ENCODE measurements at regions not wholly inside any gene's neighbourhood (a gene's known extent, or its start where the extent isn't known, plus 50 kb on each side); places are given as distances from the start of the nearest gene placed in this dataset.
"Not testable (repeated sequence)": the region's sequence is repeated elsewhere in the genome, so short reads cannot be mapped to it uniquely, and the experiment has no call there.

DNA sequence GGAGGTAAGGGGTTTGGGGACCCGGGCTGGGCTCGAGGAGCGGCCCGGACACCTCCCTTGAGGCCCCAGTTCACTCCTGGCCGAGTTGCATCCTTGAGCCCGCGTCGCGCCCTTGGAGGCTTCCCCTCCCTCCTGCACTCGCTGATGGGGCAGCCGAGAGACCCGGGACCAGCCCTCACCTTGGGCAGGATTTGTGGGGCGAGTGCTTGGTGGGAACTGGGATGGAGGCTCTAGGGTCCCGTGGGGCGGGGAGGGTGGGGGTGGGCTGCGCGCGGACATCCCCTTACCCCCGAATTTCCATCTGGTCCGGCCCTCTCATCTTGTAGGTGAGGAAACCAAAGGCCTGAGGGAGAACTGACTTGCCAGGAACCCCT lies 134.9 kb upstream of the ERV3-1 start:
- DNase-seq; H3K4me2 ChIP-seq (replicated peaks; ENCODE audit: extremely low read depth, low read length, poor library complexity, severe bottlenecking); H3K27ac Mint-ChIP-seq; H3K36me3 ChIP-seq (replicated peaks in 1 of 2; ENCODE audit: control insufficient read depth in 1 of 2, insufficient read depth in 2 of 2, low read length in 2 of 2); H3K9me3 ChIP-seq (replicated peaks in 1 of 2; ENCODE audit: control insufficient read depth in 1 of 2, insufficient read depth in 1 of 2, low read length in 2 of 2); H3K4me3 ChIP-seq (replicated peaks in 1 of 3; ENCODE audit: low read depth in 2 of 3, low read length in 3 of 3); H3K27ac ChIP-seq (ENCODE audit: low read depth in 1 of 2, low read length in 2 of 2); H3K4me1 Mint-ChIP-seq; intact Hi-C loops (cut with micrococcal nuclease); H3K36me3 Mint-ChIP-seq; H4K20me1 ChIP-seq (ENCODE audit: insufficient read depth, low read length); H3K4me3 Mint-ChIP-seq; H3K4me1 ChIP-seq (ENCODE audit: control insufficient read depth in 1 of 2, insufficient read depth in 2 of 2, low read length in 2 of 2); H3K79me2 ChIP-seq (ENCODE audit: insufficient read depth, low read length); H3K9me3 Mint-ChIP-seq; H2AFZ ChIP-seq (ENCODE audit: insufficient read depth, low read depth, low read length, poor library complexity, severe bottlenecking); H3K9ac ChIP-seq (ENCODE audit: insufficient read depth, low read length, poor library complexity, severe bottlenecking): not testable (repeated sequence)
- peaks cover 2 to 11% of the 10 kb centered on the region in 2 donors for H3K27me3 ChIP-seq (ENCODE audit: control insufficient read depth in 2 of 2, insufficient read depth in 2 of 2, low read length in 2 of 2)
- H3K27me3 Mint-ChIP-seq (ENCODE audit: low read depth in 3 of 3), result peaks cover 2 to 11% (median 9%) of the 10 kb centered on the region in 3 donors
- no CpG with 5 or more reads among the region's 20 CpGs for WGBS (ENCODE audit: insufficient coverage)

DNA sequence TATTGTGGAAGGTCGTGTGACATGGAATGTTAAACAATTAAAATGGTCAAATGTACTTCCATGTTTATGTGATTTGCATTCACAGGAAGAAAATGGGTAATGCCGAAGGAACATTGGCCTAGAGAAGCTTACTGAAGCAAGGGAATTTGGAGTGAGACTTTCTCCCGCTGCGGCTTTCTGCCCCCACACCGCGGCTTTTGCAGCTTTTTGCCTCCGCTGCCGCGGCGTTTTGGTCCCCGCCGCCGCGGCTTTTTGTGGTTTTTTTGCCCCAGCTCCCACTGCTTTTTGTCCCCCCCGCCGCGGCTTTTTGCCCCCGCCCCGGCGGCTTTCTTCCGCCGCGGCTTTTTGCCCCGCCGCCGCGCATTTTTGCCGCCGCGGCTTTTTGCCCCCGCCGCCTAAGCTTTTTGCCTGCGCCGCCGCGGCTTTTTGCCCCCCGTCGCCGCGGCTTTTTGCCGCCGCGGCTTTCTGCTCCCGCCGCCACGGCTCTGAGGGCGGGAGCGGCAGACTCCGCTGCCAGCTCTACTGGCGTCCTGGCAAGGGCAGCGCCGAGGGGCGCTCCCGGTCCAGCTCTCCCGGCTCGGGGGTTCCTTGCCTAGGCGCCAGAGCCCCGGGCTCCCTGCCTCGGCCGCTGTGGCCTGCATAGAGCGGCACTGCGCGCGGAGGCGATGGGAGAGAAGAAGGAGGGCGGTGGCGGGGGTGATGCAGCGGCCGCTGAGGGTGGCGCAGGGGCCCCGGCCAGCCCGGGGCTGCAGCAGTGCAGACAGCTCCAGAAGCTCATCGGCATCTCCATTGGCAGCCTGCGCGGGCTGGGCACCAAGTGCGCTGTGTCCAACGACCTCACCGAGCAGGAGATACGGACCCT lies 134.3 kb upstream of the ERV3-1 start:
- intact Hi-C loops (cut with micrococcal nuclease); H3K4me2 ChIP-seq (replicated peaks; ENCODE audit: extremely low read depth, low read length, poor library complexity, severe bottlenecking); H3K9me3 Mint-ChIP-seq; H3K27ac Mint-ChIP-seq; H3K36me3 ChIP-seq (replicated peaks in 1 of 2; ENCODE audit: control insufficient read depth in 1 of 2, insufficient read depth in 2 of 2, low read length in 2 of 2); H3K9ac ChIP-seq (ENCODE audit: insufficient read depth, low read length, poor library complexity, severe bottlenecking); H4K20me1 ChIP-seq (ENCODE audit: insufficient read depth, low read length); H3K4me3 ChIP-seq (replicated peaks in 1 of 3; ENCODE audit: low read depth in 2 of 3, low read length in 3 of 3); H3K27ac ChIP-seq (ENCODE audit: low read depth in 1 of 2, low read length in 2 of 2); H3K4me1 ChIP-seq (ENCODE audit: control insufficient read depth in 1 of 2, insufficient read depth in 2 of 2, low read length in 2 of 2); H2AFZ ChIP-seq (ENCODE audit: insufficient read depth, low read depth, low read length, poor library complexity, severe bottlenecking); H3K36me3 Mint-ChIP-seq; H3K4me1 Mint-ChIP-seq; H3K79me2 ChIP-seq (ENCODE audit: insufficient read depth, low read length); H3K9me3 ChIP-seq (replicated peaks in 1 of 2; ENCODE audit: control insufficient read depth in 1 of 2, insufficient read depth in 1 of 2, low read length in 2 of 2); DNase-seq; H3K4me3 Mint-ChIP-seq: not testable (repeated sequence)
- H3K27me3 Mint-ChIP-seq (ENCODE audit: low read depth in 3 of 3), result peaks cover 2 to 11% (median 9%) of the 10 kb centered on the region in 3 donors
- peaks cover 2 to 11% of the 10 kb centered on the region in 2 donors for H3K27me3 ChIP-seq (ENCODE audit: control insufficient read depth in 2 of 2, insufficient read depth in 2 of 2, low read length in 2 of 2)
- 0% methylated on average over 3 of the region's 79 CpGs for WGBS (ENCODE audit: insufficient coverage)

DNA sequence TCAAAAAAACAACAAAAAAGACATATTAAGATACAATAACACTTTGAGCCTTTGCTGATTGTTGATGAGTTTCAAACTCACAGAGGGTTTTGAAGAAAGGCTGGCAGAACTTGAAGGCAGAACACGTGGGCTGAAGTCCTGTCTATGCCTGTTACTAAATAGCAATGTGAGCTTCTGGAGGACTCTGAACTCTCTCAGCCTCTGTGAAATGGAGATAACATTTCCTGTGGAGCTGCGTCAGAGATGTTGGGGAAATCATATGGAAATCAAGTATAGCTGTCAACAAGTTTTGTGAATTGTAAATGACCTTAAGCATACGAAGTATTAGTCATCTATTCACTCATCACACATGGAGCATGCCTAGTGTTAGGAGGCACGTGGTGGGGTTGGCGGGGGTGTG lies 130.4 kb upstream of the ERV3-1 start:
- H3K9me3 ChIP-seq (replicated peaks in 1 of 2; ENCODE audit: control insufficient read depth in 1 of 2, insufficient read depth in 1 of 2, low read length in 2 of 2); H3K4me3 Mint-ChIP-seq; H3K4me1 ChIP-seq (ENCODE audit: control insufficient read depth in 1 of 2, insufficient read depth in 2 of 2, low read length in 2 of 2); H3K36me3 ChIP-seq (replicated peaks in 1 of 2; ENCODE audit: control insufficient read depth in 1 of 2, insufficient read depth in 2 of 2, low read length in 2 of 2); H3K36me3 Mint-ChIP-seq; H3K27me3 ChIP-seq (ENCODE audit: control insufficient read depth in 2 of 2, insufficient read depth in 2 of 2, low read length in 2 of 2); H3K4me2 ChIP-seq (replicated peaks; ENCODE audit: extremely low read depth, low read length, poor library complexity, severe bottlenecking); H3K9me3 Mint-ChIP-seq; DNase-seq; H3K27ac Mint-ChIP-seq; H3K4me1 Mint-ChIP-seq; H3K27me3 Mint-ChIP-seq (ENCODE audit: low read depth in 3 of 3); H3K4me3 ChIP-seq (replicated peaks in 1 of 3; ENCODE audit: low read depth in 2 of 3, low read length in 3 of 3); H3K9ac ChIP-seq (ENCODE audit: insufficient read depth, low read length, poor library complexity, severe bottlenecking); H3K79me2 ChIP-seq (ENCODE audit: insufficient read depth, low read length); H3K27ac ChIP-seq (ENCODE audit: low read depth in 1 of 2, low read length in 2 of 2); H4K20me1 ChIP-seq (ENCODE audit: insufficient read depth, low read length); H2AFZ ChIP-seq (ENCODE audit: insufficient read depth, low read depth, low read length, poor library complexity, severe bottlenecking); intact Hi-C loops (cut with micrococcal nuclease): not testable (repeated sequence)
- WGBS (ENCODE audit: insufficient coverage), result no CpG with 5 or more reads among the region's 5 CpGs

DNA sequence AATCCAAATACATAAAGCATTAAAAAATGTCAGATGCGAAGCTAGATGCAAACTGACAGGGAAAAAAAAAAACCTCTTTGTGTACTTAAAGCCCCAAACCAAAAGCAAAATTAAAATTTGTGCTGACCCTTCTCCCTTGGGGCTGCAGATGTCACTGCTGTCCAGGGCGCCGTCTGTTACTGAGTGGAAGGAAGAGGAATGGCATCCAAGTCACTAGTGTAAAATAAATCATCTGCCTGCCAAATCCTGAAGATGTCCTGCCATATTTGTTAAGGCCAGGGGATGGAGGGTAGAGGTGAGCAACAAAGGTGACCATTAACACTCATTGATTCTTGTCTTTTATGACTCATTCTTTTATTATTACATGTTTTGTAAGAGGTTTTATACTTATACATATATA lies 126.6 kb upstream of the ERV3-1 start:
- H3K27ac Mint-ChIP-seq; intact Hi-C loops (cut with micrococcal nuclease); H3K4me3 Mint-ChIP-seq; H3K9me3 Mint-ChIP-seq; H2AFZ ChIP-seq (ENCODE audit: insufficient read depth, low read depth, low read length, poor library complexity, severe bottlenecking); H3K9me3 ChIP-seq (replicated peaks in 1 of 2; ENCODE audit: control insufficient read depth in 1 of 2, insufficient read depth in 1 of 2, low read length in 2 of 2); H3K4me1 Mint-ChIP-seq; H3K4me1 ChIP-seq (ENCODE audit: control insufficient read depth in 1 of 2, insufficient read depth in 2 of 2, low read length in 2 of 2); H3K27ac ChIP-seq (ENCODE audit: low read depth in 1 of 2, low read length in 2 of 2); H3K36me3 ChIP-seq (replicated peaks in 1 of 2; ENCODE audit: control insufficient read depth in 1 of 2, insufficient read depth in 2 of 2, low read length in 2 of 2); H3K36me3 Mint-ChIP-seq; H3K4me3 ChIP-seq (replicated peaks in 1 of 3; ENCODE audit: low read depth in 2 of 3, low read length in 3 of 3); H3K9ac ChIP-seq (ENCODE audit: insufficient read depth, low read length, poor library complexity, severe bottlenecking); DNase-seq; H3K27me3 ChIP-seq (ENCODE audit: control insufficient read depth in 2 of 2, insufficient read depth in 2 of 2, low read length in 2 of 2); H3K27me3 Mint-ChIP-seq (ENCODE audit: low read depth in 3 of 3); H3K79me2 ChIP-seq (ENCODE audit: insufficient read depth, low read length); H4K20me1 ChIP-seq (ENCODE audit: insufficient read depth, low read length); H3K4me2 ChIP-seq (replicated peaks; ENCODE audit: extremely low read depth, low read length, poor library complexity, severe bottlenecking): not testable (repeated sequence)
- WGBS (ENCODE audit: insufficient coverage), result no CpG with 5 or more reads among the region's 3 CpGs
